A549 (cell line): ENCODE measurements at regions not wholly inside any gene's neighbourhood (a gene's known extent, or its start where the extent isn't known, plus 50 kb on each side); places are given as distances from the start of the nearest gene placed in this dataset.

ENCODE experiments used
- ATAC-seq, 2 experiments: fragments of 200-7000 bp in 1 of 2; fragments of >200 bp in 1 of 2; cut with Nextera tagmentation in 1 of 2; cut with Tn5 transposase in 1 of 2; 3 replicates each; pipeline versions ENCODE4 v1.8.0 to v1.9.1; 2018 to 2020; ENCODE audit warnings: mild to moderate bottlenecking in 1 of 2, moderate library complexity in 1 of 2
- CTCF ChIA-PET: fragments of 300-600 bp; sonication (Branson Sonifier 250); formaldehyde crosslinking; extraction: SDS; loops from one replicate; lab custom pipeline; 2021; ENCODE audit warnings: antibody characterized with exemption, inconsistent platforms; lab: Yijun Ruan, JAX
- POLR2A ChIA-PET: fragments of 350-600 bp; formaldehyde crosslinking; extraction: SDS; loops from one replicate; lab custom pipeline; 2021; ENCODE audit warnings: antibody characterized with exemption, inconsistent platforms; lab: Yijun Ruan, JAX
- DNase-seq, 2 experiments: peaks; one replicate each; pipeline versions ENCODE4 v3.0.0 to v3.0.0-alpha.2; 2011 to 2016; ENCODE audit warnings: low read depth in 1 of 2, low spot score in 1 of 2
- FAIRE-seq: peaks from 2 replicates; lab custom pipeline; 2011; peaks lifted over from hg19 to GRCh38; lab: Jason Lieb, UNC
- H3K27ac ChIP-seq, 2 experiments: fragments of >200 bp; sonication (Bioruptor Twin); formaldehyde crosslinking; 3 replicates each; pipeline ENCODE4 v1.5.1; 2016 to 2017
- H3K4me1 ChIP-seq: fragments of >200 bp; sonication (Bioruptor Twin); formaldehyde crosslinking; 3 replicates; pipeline ENCODE4 v1.6.1; 2016
- H3K4me2 ChIP-seq: fragments of >200 bp; sonication (Bioruptor Twin); formaldehyde crosslinking; 3 replicates; pipeline ENCODE4 v1.6.1; 2016
- H3K4me3 ChIP-seq: fragments of >200 bp; sonication (Bioruptor Twin); formaldehyde crosslinking; 3 replicates; pipeline ENCODE4 v1.5.1; 2016
- H3K9me3 ChIP-seq: fragments of >200 bp; sonication (Bioruptor Twin); formaldehyde crosslinking; 3 replicates; pipeline ENCODE4 v1.6.1; 2016
- BHLHE40 ChIP-seq: IDR thresholded peaks from 2 replicates; pipeline ENCODE4 v1.6.1; 2012; ENCODE audit warnings: low read depth, low read length, inconsistent platforms
- CHD4 ChIP-seq: fragments of 200-600 bp; sonication (generic); IDR thresholded peaks from 2 replicates; pipeline ENCODE4 v1.6.1; 2016; ENCODE audit warnings: antibody characterized with exemption, mild to moderate bottlenecking, borderline replicate concordance
- EHF ChIP-seq: fragments of 250-450 bp; sonication (Bioruptor Pico); IDR thresholded peaks from 2 replicates; pipeline ENCODE4 v1.5.0; 2020; ENCODE audit warnings: mild to moderate bottlenecking
- ESRRA ChIP-seq: fragments of 150-350 bp; IDR thresholded peaks from 2 replicates; pipeline ENCODE4 v1.6.1; 2014; ENCODE audit warnings: mild to moderate bottlenecking, low read length, borderline replicate concordance
- FOSB ChIP-seq: fragments of 250-450 bp; sonication (Bioruptor Pico); IDR thresholded peaks from 2 replicates; pipeline ENCODE4 v1.5.0; 2020; ENCODE audit warnings: mild to moderate bottlenecking, moderate library complexity
- GATA3 ChIP-seq: IDR thresholded peaks from 2 replicates; pipeline ENCODE4 v1.6.1; 2012; ENCODE audit warnings: borderline replicate concordance
- HDAC2 ChIP-seq: fragments of 200-600 bp; sonication (generic); IDR thresholded peaks from 2 replicates; pipeline ENCODE4 v1.6.1; 2016
- HOXA7 ChIP-seq: fragments of 250-450 bp; sonication (Bioruptor Pico); IDR thresholded peaks from 2 replicates; pipeline ENCODE4 v1.5.0; 2020; ENCODE audit warnings: mild to moderate bottlenecking, moderate library complexity
- HOXB13 ChIP-seq: fragments of 250-450 bp; sonication (Bioruptor Pico); IDR thresholded peaks from 2 replicates; pipeline ENCODE4 v1.5.0; 2020; ENCODE audit warnings: low read depth, mild to moderate bottlenecking, moderate library complexity
- JUN ChIP-seq, 2 experiments: fragments of >200 bp; sonication (Bioruptor Twin); formaldehyde crosslinking; IDR thresholded peaks; 2 replicates in 1 of 2; 3 replicates in 1 of 2; pipeline ENCODE4 v1.6.1; 2016 to 2017
- KDM1A ChIP-seq: fragments of 200-600 bp; sonication (generic); IDR thresholded peaks from 2 replicates; pipeline ENCODE4 v1.6.1; 2016; ENCODE audit warnings: low read depth, mild to moderate bottlenecking
- MAZ ChIP-seq: fragments of 150-350 bp; IDR thresholded peaks from 2 replicates; pipeline ENCODE4 v1.6.1; 2014; ENCODE audit warnings: antibody characterized with exemption, low read depth, low read length, borderline replicate concordance
- NFE2L2 ChIP-seq: fragments of 150-350 bp; conservative IDR thresholded peaks from 2 replicates; pipeline ENCODE4 v1.6.1; 2014; ENCODE audit warnings: low read length
- NPAS2 ChIP-seq: fragments of 250-450 bp; sonication (Bioruptor Pico); IDR thresholded peaks from 2 replicates; pipeline ENCODE4 v1.8.0; 2022; ENCODE audit warnings: mild to moderate bottlenecking, moderate library complexity, borderline replicate concordance
- NR3C1 ChIP-seq: fragments of >200 bp; sonication (Bioruptor Twin); formaldehyde crosslinking; IDR thresholded peaks from 3 replicates; pipeline ENCODE4 v1.6.1; 2017
- PHF8 ChIP-seq: fragments of 200-600 bp; sonication (generic); IDR thresholded peaks from 2 replicates; pipeline ENCODE4 v1.6.1; 2016; ENCODE audit warnings: low read depth, mild to moderate bottlenecking, antibody characterized with exemption, moderate library complexity, borderline replicate concordance
- POLR2A ChIP-seq: IDR thresholded peaks from 2 replicates; pipeline ENCODE4 v1.6.1; 2012; ENCODE audit warnings: mild to moderate bottlenecking, low read length
- POLR2AphosphoS2 ChIP-seq: conservative IDR thresholded peaks from 2 replicates; pipeline ENCODE4 v1.6.1; 2012; ENCODE audit warnings: low read length, improper control_type of control experiment, inconsistent platforms
- RAD21 ChIP-seq, 2 experiments: fragments of >200 bp in 1 of 2; sonication (Bioruptor Twin) in 1 of 2; formaldehyde crosslinking in 1 of 2; IDR thresholded peaks in 1 of 2; conservative IDR thresholded peaks in 1 of 2; 2 replicates in 1 of 2; 3 replicates in 1 of 2; pipeline ENCODE4 v1.6.1; 2012 to 2018; ENCODE audit warnings: inconsistent platforms in 1 of 2
- RFX5 ChIP-seq: fragments of 450-650 bp; IDR thresholded peaks from 2 replicates; pipeline ENCODE4 v1.7.1; 2014; ENCODE audit warnings: antibody characterized with exemption, mild to moderate bottlenecking, moderate library complexity
- SMC3 ChIP-seq: fragments of >200 bp; sonication (Bioruptor Twin); formaldehyde crosslinking; IDR thresholded peaks from 3 replicates; pipeline ENCODE4 v1.6.1; 2018; ENCODE audit warnings: inconsistent platforms
- SREBF2 ChIP-seq: fragments of 450-650 bp; IDR thresholded peaks from 2 replicates; pipeline ENCODE4 v1.6.1; 2014; ENCODE audit warnings: mild to moderate bottlenecking, moderate library complexity
- TP53 ChIP-seq: fragments of 250-450 bp; sonication (Bioruptor Pico); IDR thresholded peaks from 2 replicates; pipeline ENCODE4 v1.5.0; 2021; ENCODE audit warnings: mild to moderate bottlenecking, moderate library complexity
- ZFP36 ChIP-seq: fragments of 450-650 bp; IDR thresholded peaks from 2 replicates; pipeline ENCODE4 v1.6.1; 2014; ENCODE audit warnings: borderline replicate concordance; ENCODE audit not compliant: partially characterized antibody
- ZNF302 ChIP-seq: fragments of 250-450 bp; sonication (Bioruptor Pico); IDR thresholded peaks from 2 replicates; pipeline ENCODE4 v1.9.0; 2021; ENCODE audit warnings: inconsistent platforms, mild to moderate bottlenecking, moderate library complexity
- ZSCAN20 ChIP-seq: fragments of 250-450 bp; sonication (Bioruptor Pico); IDR thresholded peaks from 2 replicates; pipeline ENCODE4 v1.8.0; 2022; ENCODE audit warnings: mild to moderate bottlenecking, moderate library complexity
- whole genome bisulfite sequencing: methylation state at CpG from one replicate; pipeline ENCODE4 v1.1.6; 2017; ENCODE audit errors: missing lambda C conversion rate; 5-methylcytosine and 5-hydroxymethylcytosine counted together
- TF ChIP-seq, protein P1 (sequence below): fragments of 250-450 bp; sonication (Bioruptor Pico); IDR thresholded peaks from 2 replicates; pipeline ENCODE4 v1.5.0; 2020; ENCODE audit warnings: low read depth, mild to moderate bottlenecking, moderate library complexity
- TF ChIP-seq, protein P2 (sequence below): fragments of 450-650 bp; IDR thresholded peaks from 2 replicates; pipeline ENCODE4 v1.6.1; 2014; ENCODE audit warnings: antibody characterized with exemption
- TF ChIP-seq, protein P3 (sequence below): IDR thresholded peaks from 2 replicates; pipeline ENCODE4 v1.6.1; 2012
- TF ChIP-seq, protein P4 (sequence below): fragments of >200 bp; sonication (Bioruptor Twin); formaldehyde crosslinking; IDR thresholded peaks from 2 replicates; pipeline ENCODE4 v1.6.1; 2016

DNA sequence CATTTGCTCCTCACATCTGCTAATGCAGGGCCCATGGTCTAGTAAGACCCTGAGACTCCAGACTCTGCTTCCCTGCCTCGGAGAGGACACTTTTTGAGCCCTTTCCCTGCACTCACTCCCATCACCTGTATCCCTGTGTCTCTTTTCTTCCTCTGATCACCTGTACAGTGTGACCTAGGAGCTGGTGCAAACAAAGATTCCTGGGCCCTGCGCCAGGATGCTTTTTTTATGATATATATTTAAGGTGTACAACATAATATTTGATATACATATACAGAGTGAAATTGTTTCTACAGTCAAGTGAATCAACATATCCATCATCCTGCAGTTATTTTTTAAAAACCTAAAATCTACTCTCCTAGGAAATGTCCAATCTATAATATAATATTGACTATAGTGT lies 355.4 kb downstream of the MAFB start:
- WGBS = 1% methylated on average over 2 of the region's 2 CpGs
- no peak overlapping the region for H3K4me2 ChIP-seq
- no peaks in the 10 kb centered on the region for H3K4me1 ChIP-seq
- H3K9me3 ChIP-seq = no peaks in the 10 kb centered on the region
- POLR2A ChIA-PET = no interaction called here
- no peak overlapping the region for H3K4me3 ChIP-seq
- TF ChIP-seq MAZ = no peak
- TF ChIP-seq, protein P1, sequence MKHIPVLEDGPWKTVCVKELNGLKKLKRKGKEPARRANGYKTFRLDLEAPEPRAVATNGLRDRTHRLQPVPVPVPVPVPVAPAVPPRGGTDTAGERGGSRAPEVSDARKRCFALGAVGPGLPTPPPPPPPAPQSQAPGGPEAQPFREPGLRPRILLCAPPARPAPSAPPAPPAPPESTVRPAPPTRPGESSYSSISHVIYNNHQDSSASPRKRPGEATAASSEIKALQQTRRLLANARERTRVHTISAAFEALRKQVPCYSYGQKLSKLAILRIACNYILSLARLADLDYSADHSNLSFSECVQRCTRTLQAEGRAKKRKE (CRISPR knock-in tag) = no peak
- no peak for TF ChIP-seq BHLHE40
- no peak for TF ChIP-seq POLR2A
- TF ChIP-seq NR3C1 = no peak
- no peak for TF ChIP-seq PHF8
- TF ChIP-seq TP53 (CRISPR knock-in tag) = no peak
- TF ChIP-seq ESRRA = no peak
- TF ChIP-seq KDM1A = no peak
- TF ChIP-seq JUN (IDR thresholded peaks at IDR 0.05) = no peak
- TF ChIP-seq ZFP36 = no peak
- TF ChIP-seq HDAC2 = no peak
- TF ChIP-seq ZSCAN20 = no peak
- no peak for TF ChIP-seq CHD4
- no peak for TF ChIP-seq NPAS2
- TF ChIP-seq HOXA7 (CRISPR knock-in tag) = no peak
- TF ChIP-seq HOXB13 (CRISPR knock-in tag) = no peak
- no peak for TF ChIP-seq SREBF2
- DNase-seq (no peak), ATAC-seq (no peak), FAIRE-seq (no peak)
- CTCF ChIA-PET = no interaction called here
- no peak overlapping the region for H3K27ac ChIP-seq

DNA sequence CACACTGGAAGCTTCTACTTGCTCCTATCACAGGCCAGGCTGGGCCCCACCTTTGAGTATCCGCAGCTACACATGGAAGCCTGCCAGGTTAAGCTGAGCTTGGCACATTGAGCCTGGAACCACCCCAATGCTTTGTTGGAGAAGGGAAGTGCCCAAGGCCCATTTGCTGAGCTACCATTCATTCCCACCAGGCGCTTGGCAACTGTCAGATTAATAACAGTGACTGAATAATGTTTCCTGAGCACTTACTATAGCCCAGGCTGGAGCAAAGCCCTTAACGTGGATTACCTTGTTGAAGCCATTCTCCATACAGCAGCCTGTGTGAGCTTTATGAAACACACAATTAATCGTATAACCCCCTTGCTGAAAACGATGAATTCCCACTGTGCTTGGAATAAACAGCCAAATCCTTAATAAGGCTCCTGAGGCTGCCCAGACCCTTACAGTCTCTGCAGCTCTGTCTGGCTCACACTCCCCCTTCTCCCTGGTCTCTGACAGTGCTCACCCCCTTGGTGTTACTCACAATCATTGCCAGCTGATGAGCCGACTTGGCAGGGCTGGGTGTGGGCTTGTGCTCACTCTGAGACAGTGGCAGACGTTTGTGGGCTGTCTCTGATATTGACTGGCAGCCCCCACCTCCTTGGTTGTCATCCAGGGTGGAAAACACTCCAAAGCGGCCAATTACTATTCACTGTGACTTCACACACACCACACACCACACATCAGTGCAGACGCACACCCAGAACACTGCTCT lies 357.1 kb downstream of the MAFB start:
- ChIA-PET POLR2A (no interaction called here), CTCF (no interaction called here)
- H3K9me3 ChIP-seq = no peaks in the 10 kb centered on the region
- H3K4me1 ChIP-seq = no peaks in the 10 kb centered on the region
- no peak overlapping the region for H3K4me3 ChIP-seq
- FAIRE-seq = no peak
- no peak overlapping the region for H3K27ac ChIP-seq
- DNase-seq = no peak
- WGBS = 5% methylated on average over 9 of the region's 9 CpGs
- no peak overlapping the region for H3K4me2 ChIP-seq
- no peak for ATAC-seq
- TF ChIP-seq NFE2L2 (no peak), ZSCAN20 (no peak), POLR2A (no peak), GATA3 (no peak), FOSB (CRISPR knock-in tag) (no peak), SMC3 (no peak), RFX5 (no peak), POLR2AphosphoS2 (no peak), PHF8 (no peak), ESRRA (no peak), CHD4 (no peak), HOXB13 (CRISPR knock-in tag) (no peak), BHLHE40 (no peak), EHF (CRISPR knock-in tag) (no peak), ZNF302 (no peak), RAD21 (conservative IDR thresholded peaks at IDR 0.05 in 1 of 2, IDR thresholded peaks at IDR 0.05 in 1 of 2) (no peak)
- TF ChIP-seq, protein P2, sequence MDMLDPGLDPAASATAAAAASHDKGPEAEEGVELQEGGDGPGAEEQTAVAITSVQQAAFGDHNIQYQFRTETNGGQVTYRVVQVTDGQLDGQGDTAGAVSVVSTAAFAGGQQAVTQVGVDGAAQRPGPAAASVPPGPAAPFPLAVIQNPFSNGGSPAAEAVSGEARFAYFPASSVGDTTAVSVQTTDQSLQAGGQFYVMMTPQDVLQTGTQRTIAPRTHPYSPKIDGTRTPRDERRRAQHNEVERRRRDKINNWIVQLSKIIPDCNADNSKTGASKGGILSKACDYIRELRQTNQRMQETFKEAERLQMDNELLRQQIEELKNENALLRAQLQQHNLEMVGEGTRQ = no peak
- TF ChIP-seq, protein P1 (CRISPR knock-in tag) = no peak
- TF ChIP-seq, protein P3, sequence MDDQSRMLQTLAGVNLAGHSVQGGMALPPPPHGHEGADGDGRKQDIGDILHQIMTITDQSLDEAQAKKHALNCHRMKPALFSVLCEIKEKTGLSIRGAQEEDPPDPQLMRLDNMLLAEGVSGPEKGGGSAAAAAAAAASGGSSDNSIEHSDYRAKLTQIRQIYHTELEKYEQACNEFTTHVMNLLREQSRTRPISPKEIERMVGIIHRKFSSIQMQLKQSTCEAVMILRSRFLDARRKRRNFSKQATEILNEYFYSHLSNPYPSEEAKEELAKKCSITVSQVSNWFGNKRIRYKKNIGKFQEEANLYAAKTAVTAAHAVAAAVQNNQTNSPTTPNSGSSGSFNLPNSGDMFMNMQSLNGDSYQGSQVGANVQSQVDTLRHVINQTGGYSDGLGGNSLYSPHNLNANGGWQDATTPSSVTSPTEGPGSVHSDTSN = no peak
- TF ChIP-seq, protein P4, sequence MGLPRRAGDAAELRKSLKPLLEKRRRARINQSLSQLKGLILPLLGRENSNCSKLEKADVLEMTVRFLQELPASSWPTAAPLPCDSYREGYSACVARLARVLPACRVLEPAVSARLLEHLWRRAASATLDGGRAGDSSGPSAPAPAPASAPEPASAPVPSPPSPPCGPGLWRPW = no peak
